ENCODE measurements at regions not wholly inside any gene's neighbourhood (a gene's known extent, or its start where the extent isn't known, plus 50 kb on each side); places are given as distances from the start of the nearest gene placed in this dataset.

DNA sequence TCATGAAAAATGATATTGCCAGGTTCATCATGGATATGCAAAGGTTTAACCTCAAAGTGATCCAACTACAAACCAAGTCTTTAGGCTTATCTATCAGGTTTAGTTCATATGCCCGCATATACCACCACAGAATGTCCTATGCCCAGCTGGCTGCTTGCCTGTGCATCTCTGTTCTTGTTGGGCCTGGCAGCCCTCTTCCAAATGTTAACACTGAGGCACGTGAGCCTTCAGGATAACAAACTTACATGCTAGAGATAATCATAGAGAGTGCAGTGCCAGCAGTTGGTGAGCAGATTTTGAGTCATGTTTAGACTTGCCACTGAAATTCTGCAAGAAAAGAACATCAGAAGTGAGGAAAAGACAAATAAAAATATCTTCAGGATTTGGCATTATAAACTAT is 607.9 kb upstream of the TMPRSS15 start:
- Histone ChIP-seq H3K27me3 (no peaks in the 10 kb centered on the region), H3K27ac (peak overlapping the region; percentile 15 to 71), H3K4me1 (no peaks in the 10 kb centered on the region), H3K36me3 (no peaks in the 10 kb centered on the region), H3K4me3 (no peak overlapping the region), H3K9me3 (no peaks in the 10 kb centered on the region)
- no peak for DNase-seq (ENCODE audit: low spot score)
- TF ChIP-seq, protein P1, sequence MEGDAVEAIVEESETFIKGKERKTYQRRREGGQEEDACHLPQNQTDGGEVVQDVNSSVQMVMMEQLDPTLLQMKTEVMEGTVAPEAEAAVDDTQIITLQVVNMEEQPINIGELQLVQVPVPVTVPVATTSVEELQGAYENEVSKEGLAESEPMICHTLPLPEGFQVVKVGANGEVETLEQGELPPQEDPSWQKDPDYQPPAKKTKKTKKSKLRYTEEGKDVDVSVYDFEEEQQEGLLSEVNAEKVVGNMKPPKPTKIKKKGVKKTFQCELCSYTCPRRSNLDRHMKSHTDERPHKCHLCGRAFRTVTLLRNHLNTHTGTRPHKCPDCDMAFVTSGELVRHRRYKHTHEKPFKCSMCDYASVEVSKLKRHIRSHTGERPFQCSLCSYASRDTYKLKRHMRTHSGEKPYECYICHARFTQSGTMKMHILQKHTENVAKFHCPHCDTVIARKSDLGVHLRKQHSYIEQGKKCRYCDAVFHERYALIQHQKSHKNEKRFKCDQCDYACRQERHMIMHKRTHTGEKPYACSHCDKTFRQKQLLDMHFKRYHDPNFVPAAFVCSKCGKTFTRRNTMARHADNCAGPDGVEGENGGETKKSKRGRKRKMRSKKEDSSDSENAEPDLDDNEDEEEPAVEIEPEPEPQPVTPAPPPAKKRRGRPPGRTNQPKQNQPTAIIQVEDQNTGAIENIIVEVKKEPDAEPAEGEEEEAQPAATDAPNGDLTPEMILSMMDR (IDR thresholded peaks at IDR 0.05), result no peak

DNA sequence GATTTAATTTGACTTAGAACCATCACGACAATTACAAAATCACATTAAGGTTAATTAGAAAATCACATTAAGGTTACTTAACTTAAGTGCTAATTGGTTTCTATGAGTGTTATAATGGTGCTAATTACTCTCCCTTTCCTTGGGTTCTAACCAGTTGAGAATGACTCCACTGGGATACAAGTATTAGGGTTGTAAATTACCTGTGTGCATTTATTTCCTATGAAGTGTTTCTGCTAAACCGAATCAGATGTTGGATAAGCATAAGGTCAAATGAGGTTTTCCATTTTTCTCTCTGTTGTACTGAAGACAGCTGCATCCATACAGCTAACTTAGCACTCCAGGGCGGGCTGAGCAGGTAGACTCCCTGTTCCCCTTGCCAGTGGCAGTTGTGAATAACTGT is 610.3 kb upstream of the TMPRSS15 start:
- H3K36me3 ChIP-seq, result no peaks in the 10 kb centered on the region
- H3K9me3 ChIP-seq, result no peaks in the 10 kb centered on the region
- no peak overlapping the region for H3K27ac ChIP-seq
- H3K27me3 ChIP-seq, result no peaks in the 10 kb centered on the region
- no peak overlapping the region for H3K4me3 ChIP-seq
- no peaks in the 10 kb centered on the region for H3K4me1 ChIP-seq
- DNase-seq (ENCODE audit: low spot score), result no peak
- TF ChIP-seq, protein P1 (IDR thresholded peaks at IDR 0.05), result no peak

DNA sequence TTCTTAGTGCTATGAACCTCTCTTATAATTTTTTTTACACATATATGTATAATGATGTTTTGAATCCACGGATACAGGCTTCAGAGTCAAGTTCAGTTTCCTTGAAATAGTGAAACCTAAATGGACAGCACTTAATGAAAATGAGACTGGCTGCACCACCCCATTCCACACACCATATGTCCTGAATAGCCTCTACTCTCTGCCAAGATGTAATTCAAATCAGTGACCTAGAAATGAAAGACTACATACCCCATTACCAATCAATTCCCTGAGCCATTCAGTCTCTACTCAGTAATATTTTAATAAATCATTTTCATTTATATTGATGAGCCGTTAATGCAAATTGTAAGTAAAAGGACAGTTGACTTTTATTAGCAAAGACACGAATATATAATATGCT is 614.9 kb upstream of the TMPRSS15 start:
- Histone ChIP-seq H3K36me3 (no peaks in the 10 kb centered on the region), H3K27ac (no peak overlapping the region), H3K27me3 (no peaks in the 10 kb centered on the region), H3K4me1 (no peaks in the 10 kb centered on the region), H3K9me3 (no peaks in the 10 kb centered on the region), H3K4me3 (no peak overlapping the region)
- no peak for DNase-seq (ENCODE audit: low spot score)
- TF ChIP-seq, protein P1 (IDR thresholded peaks at IDR 0.05), result no peak

DNA sequence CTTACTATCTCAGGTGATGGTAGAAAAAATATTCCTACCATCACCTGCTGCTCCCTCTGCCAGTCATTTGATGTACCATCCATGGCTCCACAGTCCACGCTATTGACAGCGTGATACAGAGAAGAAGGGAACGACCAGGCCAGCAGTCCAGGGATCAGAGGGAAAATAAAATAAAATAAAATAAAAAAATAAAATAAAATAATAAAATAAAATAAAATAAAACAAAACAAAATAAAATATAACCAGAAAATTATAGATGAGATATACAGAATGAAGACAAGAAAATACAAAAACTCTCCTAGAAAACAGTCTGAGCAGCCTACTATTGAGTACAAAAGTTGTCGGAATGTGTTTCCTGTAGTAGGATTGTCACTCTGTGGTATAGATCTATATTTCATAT is 619.4 kb upstream of the TMPRSS15 start:
- Histone ChIP-seq H3K27me3 (no peaks in the 10 kb centered on the region), H3K36me3 (no peaks in the 10 kb centered on the region), H3K4me3 (no peak overlapping the region), H3K9me3 (no peaks in the 10 kb centered on the region), H3K4me1 (no peaks in the 10 kb centered on the region), H3K27ac (no peak overlapping the region)
- no peak for DNase-seq (ENCODE audit: low spot score)
- TF ChIP-seq, protein P1 (IDR thresholded peaks at IDR 0.05), result no peak

DNA sequence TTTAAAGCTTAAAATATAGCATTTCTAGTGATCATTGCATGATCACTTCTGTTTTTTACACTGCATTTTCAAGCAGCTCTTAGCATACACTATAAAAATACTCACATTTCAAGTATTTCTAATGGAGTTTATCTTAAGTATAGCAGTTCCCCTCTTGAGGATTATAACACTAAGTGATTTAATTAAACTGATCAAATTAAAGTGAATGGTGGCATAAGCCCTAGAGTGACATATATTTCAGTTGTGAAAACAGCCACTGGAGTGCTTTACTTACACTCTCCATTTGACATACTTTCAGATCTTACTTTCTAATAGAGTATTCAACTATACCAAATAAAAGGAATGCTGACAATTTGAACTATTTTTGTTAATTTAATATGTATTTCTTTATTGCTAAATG is 623.3 kb upstream of the TMPRSS15 start:
- Histone ChIP-seq H3K9me3 (no peaks in the 10 kb centered on the region), H3K4me3 (no peak overlapping the region), H3K4me1 (no peaks in the 10 kb centered on the region), H3K27me3 (no peaks in the 10 kb centered on the region), H3K36me3 (no peaks in the 10 kb centered on the region), H3K27ac (no peak overlapping the region)
- no peak for DNase-seq (ENCODE audit: low spot score)
- TF ChIP-seq, protein P1 (IDR thresholded peaks at IDR 0.05), result no peak

DNA sequence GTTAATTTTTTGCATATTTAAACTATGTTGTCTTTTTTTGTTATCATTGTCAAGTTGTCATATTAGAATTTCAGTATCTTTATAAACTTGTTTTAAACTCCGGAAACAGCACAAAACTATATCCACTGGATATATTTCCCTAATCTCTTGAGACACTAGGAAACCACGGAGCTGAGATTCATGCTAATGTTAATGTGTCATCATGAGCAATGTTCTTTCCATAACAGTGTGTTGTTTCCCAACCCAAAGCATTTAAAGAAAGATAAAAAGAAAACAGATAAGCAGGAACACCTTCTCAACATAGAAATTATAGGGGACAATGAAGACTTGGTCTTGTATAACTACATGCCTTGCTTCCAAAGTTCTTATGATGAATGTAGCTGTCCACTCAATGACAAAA is 626.2 kb upstream of the TMPRSS15 start:
- Histone ChIP-seq H3K27me3 (no peaks in the 10 kb centered on the region), H3K36me3 (no peaks in the 10 kb centered on the region), H3K27ac (no peak overlapping the region), H3K9me3 (no peaks in the 10 kb centered on the region), H3K4me3 (no peak overlapping the region), H3K4me1 (no peaks in the 10 kb centered on the region)
- DNase-seq (ENCODE audit: low spot score), result no peak
- TF ChIP-seq, protein P1 (IDR thresholded peaks at IDR 0.05), result no peak

All from right atrium auricular region (tissue), 2 donors.